ENCODE measurements at regions not wholly inside any gene's neighbourhood (a gene's known extent, or its start where the extent isn't known, plus 50 kb on each side); places are given as distances from the start of the nearest gene placed in this dataset.

DNA sequence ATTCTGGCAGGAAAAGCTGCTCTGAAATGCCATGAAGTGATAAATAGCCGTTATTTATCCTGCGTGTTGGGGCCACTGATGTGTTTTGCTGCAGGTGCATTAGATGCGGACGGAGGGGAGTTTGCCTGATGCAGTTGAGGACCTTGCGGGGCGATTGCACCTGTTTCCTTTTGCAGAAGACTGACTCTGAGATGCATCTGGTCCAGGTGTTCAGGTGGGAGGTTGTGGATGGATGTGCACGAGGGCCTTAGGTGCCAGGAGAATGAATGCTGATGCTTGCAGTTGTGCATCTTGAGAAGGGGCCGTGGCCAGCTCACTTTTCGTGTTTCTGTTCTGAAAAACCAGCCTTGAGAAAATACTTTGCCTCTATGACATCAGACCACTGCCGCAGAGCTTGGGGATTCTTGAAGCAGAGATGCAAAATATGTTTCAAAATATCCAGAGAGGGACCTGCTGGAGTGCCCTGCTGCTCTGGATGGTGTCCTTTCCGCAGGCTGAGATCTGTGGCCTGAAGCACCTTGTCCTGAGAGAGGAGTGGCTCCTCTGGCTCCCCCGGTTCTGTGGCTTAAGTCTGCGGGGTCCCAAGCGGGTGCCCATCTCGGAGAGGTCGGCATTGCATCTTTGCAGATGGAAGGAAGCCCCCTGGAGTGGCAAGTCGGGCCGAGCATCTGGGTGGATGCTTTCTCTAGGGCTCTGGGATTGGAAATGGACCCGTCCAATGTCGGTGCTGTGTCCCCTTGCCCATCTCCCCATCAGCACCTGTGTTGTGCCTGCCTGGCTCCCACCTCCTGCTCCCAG, 1031.1 kb downstream of the TBC1D22A start:
- TF ChIP-seq, protein P1, sequence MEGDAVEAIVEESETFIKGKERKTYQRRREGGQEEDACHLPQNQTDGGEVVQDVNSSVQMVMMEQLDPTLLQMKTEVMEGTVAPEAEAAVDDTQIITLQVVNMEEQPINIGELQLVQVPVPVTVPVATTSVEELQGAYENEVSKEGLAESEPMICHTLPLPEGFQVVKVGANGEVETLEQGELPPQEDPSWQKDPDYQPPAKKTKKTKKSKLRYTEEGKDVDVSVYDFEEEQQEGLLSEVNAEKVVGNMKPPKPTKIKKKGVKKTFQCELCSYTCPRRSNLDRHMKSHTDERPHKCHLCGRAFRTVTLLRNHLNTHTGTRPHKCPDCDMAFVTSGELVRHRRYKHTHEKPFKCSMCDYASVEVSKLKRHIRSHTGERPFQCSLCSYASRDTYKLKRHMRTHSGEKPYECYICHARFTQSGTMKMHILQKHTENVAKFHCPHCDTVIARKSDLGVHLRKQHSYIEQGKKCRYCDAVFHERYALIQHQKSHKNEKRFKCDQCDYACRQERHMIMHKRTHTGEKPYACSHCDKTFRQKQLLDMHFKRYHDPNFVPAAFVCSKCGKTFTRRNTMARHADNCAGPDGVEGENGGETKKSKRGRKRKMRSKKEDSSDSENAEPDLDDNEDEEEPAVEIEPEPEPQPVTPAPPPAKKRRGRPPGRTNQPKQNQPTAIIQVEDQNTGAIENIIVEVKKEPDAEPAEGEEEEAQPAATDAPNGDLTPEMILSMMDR (IDR thresholded peaks at IDR 0.05), result no peak
- Histone ChIP-seq H3K4me3 (no peak overlapping the region), H3K27ac (no peak overlapping the region), H3K27me3 (peaks cover 0 to 5% of the 10 kb centered on the region in 2 donors), H3K36me3 (no peaks in the 10 kb centered on the region), H3K4me1 (no peaks in the 10 kb centered on the region), H3K9me3 (no peaks in the 10 kb centered on the region)
- ATAC-seq (no peak), DNase-seq (no peak)
- intact Hi-C loops (cut with DNase I), result no loop called here

DNA sequence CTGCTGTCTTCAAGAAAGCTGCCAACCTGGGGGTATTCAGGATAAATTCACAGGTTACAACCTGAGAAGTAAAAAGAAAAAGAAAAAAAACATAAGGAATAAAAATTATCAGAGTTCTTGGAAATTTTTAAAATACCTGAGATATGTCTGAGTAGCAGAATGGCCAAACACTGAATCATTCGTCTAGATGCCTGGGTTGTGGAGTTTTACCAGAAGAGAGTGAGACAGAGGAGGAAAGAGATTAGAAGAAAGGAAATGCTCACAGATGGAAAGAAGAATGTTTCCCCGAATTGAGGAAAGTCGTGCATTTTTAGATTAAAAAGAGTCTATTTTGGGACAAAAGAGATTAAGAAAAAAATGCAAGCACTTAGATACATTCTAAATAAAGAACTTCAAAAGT, 1026.7 kb downstream of the TBC1D22A start:
- Histone ChIP-seq H3K4me1 (no peaks in the 10 kb centered on the region), H3K27ac (no peak overlapping the region), H3K27me3 (peaks cover 0 to 29% of the 10 kb centered on the region in 2 donors), H3K9me3 (peaks cover 0 to 17% of the 10 kb centered on the region in 2 donors), H3K36me3 (no peaks in the 10 kb centered on the region), H3K4me3 (no peak overlapping the region)
- intact Hi-C loops (cut with DNase I), result no loop called here
- TF ChIP-seq, protein P1 (IDR thresholded peaks at IDR 0.05), result no peak
- ATAC-seq (no peak), DNase-seq (no peak)

DNA sequence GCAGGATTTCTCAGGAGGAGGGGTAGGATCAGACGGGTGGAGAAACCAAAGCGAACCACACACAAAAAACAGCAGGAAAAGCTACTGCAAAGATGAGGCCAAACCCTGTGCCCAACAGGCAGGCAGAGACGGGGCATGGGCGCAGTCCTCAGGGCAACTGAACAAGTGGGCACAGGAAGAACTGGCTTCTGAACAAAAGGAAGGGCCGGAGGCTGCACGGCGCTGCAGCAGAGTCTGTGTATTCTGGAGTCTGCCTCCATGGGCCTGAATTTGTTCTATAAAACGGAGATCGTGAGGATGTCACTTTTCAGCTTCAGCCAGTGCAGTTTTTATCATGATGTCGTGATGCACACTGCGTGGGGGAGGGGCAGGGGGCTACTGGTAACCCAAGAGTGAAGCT, 1026.0 kb downstream of the TBC1D22A start:
- intact Hi-C loops (cut with DNase I), result no loop called here
- Histone ChIP-seq H3K27me3 (peaks cover 0 to 36% of the 10 kb centered on the region in 2 donors), H3K27ac (no peak overlapping the region), H3K36me3 (no peaks in the 10 kb centered on the region), H3K4me3 (no peak overlapping the region), H3K4me1 (no peaks in the 10 kb centered on the region), H3K9me3 (peaks cover 0 to 17% of the 10 kb centered on the region in 2 donors)
- TF ChIP-seq, protein P1 (IDR thresholded peaks at IDR 0.05), result no peak
- no peak for DNase-seq
- ATAC-seq, result no peak

DNA sequence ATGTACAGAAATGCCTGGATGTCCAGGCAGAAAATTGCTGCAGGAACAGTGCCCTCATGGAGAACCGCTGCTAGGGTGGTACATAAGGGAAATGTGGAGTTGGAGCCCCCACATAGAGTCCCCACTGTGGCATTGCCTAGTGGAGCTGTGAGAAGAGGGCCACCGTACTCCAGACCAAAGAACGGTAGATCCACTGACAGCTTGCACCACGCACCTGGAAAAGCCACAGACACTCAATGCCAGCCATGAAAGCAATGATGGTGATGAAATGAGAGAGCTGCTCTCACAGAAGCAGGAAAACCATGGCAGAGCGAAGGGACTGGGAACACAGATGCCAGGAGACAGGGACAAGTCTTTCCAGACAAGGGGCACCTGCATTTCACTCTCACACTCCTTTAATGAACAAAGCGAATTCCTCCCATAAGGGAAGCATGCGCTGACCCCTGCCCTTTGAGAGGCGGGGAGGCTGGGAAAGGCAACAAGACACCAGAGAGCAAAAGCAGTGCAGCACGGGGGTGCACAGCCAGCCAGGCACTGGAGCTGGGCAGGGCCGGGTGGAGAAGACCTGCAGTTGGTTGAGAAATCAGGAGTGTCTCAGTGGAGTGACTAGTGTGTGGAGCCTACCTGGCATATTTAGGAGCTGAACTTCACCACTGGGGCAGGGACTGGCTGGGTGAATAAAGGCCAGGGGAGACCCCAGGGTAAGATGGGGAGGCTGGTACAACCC, 1025.2 kb downstream of the TBC1D22A start:
- peaks cover 0 to 44% of the 10 kb centered on the region in 2 donors for H3K27me3 ChIP-seq
- H3K4me1 ChIP-seq, result no peaks in the 10 kb centered on the region
- intact Hi-C loops (cut with DNase I), result no loop called here
- TF ChIP-seq, protein P1 (IDR thresholded peaks at IDR 0.05), result no peak
- H3K4me3 ChIP-seq, result no peak overlapping the region
- H3K9me3 ChIP-seq, result peaks cover 0 to 17% of the 10 kb centered on the region in 2 donors
- DNase-seq, result no peak
- H3K27ac ChIP-seq, result no peak overlapping the region
- ATAC-seq, result no peak
- H3K36me3 ChIP-seq, result no peaks in the 10 kb centered on the region

DNA sequence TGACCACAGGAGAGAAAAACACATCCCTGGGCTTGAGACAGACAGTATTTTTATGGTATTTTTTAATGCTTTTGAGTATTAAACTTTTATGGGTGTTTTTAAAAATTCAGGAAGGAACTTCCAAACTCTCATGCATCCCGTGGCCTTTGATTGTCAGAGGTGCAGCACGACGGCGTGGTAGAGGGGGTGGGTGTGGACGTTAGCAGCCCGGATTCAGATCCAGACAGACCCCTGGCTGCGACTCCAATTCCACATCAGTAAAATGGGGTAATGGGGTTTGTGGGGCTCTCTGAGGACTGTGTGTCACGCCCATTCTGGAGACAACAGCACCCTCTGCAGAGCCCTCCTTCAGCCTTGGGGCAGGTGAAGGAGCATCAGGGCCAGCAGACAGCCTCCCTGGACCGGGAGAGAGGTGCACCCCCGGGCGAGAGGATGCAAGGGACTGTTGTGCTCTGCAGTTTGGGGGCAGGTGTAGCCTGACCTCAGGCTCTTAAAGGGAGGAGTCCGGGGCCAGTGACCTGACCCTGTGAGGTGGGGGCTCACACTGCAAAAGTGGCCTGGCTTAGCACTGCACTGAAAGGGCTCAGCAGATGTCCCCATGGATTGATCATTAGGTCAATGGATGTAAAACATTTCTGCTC, 1024.3 kb downstream of the TBC1D22A start:
- DNase-seq, result peak in 1 of 4 donors; percentile 55
- Histone ChIP-seq H3K36me3 (no peaks in the 10 kb centered on the region), H3K4me3 (no peak overlapping the region), H3K27ac (no peak overlapping the region), H3K9me3 (peaks cover 0 to 17% of the 10 kb centered on the region in 2 donors), H3K4me1 (no peaks in the 10 kb centered on the region), H3K27me3 (peaks cover 0 to 52% of the 10 kb centered on the region in 2 donors)
- no peak for ATAC-seq
- TF ChIP-seq, protein P1 (IDR thresholded peaks at IDR 0.05), result no peak
- intact Hi-C loops (cut with DNase I), result no loop called here

Measured in left lung (tissue), 4 donors.